DND-41 (cell line): ENCODE measurements at regions not wholly inside any gene's neighbourhood (a gene's known extent, or its start where the extent isn't known, plus 50 kb on each side); places are given as distances from the start of the nearest gene placed in this dataset.

ENCODE experiments used
- EZH2 ChIP-seq: IDR thresholded peaks from 3 replicates; pipeline ENCODE4 v1.6.1; 2012; ENCODE audit warnings: borderline replicate concordance, low read depth, mild to moderate bottlenecking, moderate library complexity, low read length, inconsistent platforms; ENCODE audit not compliant: severe bottlenecking
- TF ChIP-seq, protein P1 (sequence below): IDR thresholded peaks from 2 replicates; pipeline ENCODE4 v1.5.1; 2012; ENCODE audit warnings: borderline replicate concordance, low read length, moderate library complexity, mild to moderate bottlenecking; ENCODE audit not compliant: poor library complexity, severe bottlenecking; ENCODE audit errors: extremely low read depth

DNA sequence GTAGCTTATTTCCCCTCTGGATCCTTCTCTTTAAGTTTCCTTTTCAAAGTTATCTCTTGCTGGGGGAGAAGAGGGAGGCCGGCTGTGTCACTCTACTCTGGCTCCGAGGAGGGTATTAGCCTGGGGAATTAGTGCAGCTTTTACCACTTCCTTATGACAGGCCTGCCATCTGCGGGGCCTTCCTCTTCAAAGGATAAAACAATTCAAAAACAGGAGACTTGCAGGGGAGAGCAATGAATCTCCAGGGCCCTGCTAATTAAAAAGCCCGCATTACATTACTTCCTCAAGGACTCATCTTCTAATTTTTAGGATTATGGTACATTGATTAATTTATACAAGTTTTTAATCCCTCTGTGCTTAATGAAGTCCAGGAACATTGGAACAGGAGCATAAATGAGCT lies 190.9 kb upstream of the CDH5 start:
- TF ChIP-seq, protein P1, sequence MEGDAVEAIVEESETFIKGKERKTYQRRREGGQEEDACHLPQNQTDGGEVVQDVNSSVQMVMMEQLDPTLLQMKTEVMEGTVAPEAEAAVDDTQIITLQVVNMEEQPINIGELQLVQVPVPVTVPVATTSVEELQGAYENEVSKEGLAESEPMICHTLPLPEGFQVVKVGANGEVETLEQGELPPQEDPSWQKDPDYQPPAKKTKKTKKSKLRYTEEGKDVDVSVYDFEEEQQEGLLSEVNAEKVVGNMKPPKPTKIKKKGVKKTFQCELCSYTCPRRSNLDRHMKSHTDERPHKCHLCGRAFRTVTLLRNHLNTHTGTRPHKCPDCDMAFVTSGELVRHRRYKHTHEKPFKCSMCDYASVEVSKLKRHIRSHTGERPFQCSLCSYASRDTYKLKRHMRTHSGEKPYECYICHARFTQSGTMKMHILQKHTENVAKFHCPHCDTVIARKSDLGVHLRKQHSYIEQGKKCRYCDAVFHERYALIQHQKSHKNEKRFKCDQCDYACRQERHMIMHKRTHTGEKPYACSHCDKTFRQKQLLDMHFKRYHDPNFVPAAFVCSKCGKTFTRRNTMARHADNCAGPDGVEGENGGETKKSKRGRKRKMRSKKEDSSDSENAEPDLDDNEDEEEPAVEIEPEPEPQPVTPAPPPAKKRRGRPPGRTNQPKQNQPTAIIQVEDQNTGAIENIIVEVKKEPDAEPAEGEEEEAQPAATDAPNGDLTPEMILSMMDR = no peak
- TF ChIP-seq EZH2 = no peak
